Upper lobe of left lung (tissue), 4 donors: ENCODE measurements at regions not wholly inside any gene's neighbourhood (a gene's known extent, or its start where the extent isn't known, plus 50 kb on each side); places are given as distances from the start of the nearest gene placed in this dataset.

Source experiments
- EP300 ChIP-seq, 4 donors: sonication (generic); formaldehyde crosslinking; IDR thresholded peaks; one replicate each; pipeline ENCODE4 v1.5.1; 2017; ENCODE audit warnings: antibody characterized with exemption in 4 of 4, control low read depth in 2 of 4
- POLR2A ChIP-seq, 4 donors: fragments of 450-650 bp; IDR thresholded peaks; one replicate each; pipeline ENCODE4 v1.5.1; 2016 to 2017; ENCODE audit warnings: antibody characterized with exemption in 4 of 4, mild to moderate bottlenecking in 2 of 4
- POLR2AphosphoS5 ChIP-seq, 2 donors: sonication (generic); formaldehyde crosslinking; IDR thresholded peaks; one replicate each; pipeline ENCODE4 v1.5.1; 2017; ENCODE audit warnings: antibody characterized with exemption in 2 of 2
- TF ChIP-seq, protein P1 (sequence below), 6 experiments: fragments of 450-650 bp in 4 of 6; fragments of 200-600 bp in 2 of 6; sonication (generic) in 2 of 6; IDR thresholded peaks; one replicate each; pipeline ENCODE4 v1.5.1; 2016 to 2019; ENCODE audit warnings: antibody characterized with exemption in 6 of 6

DNA sequence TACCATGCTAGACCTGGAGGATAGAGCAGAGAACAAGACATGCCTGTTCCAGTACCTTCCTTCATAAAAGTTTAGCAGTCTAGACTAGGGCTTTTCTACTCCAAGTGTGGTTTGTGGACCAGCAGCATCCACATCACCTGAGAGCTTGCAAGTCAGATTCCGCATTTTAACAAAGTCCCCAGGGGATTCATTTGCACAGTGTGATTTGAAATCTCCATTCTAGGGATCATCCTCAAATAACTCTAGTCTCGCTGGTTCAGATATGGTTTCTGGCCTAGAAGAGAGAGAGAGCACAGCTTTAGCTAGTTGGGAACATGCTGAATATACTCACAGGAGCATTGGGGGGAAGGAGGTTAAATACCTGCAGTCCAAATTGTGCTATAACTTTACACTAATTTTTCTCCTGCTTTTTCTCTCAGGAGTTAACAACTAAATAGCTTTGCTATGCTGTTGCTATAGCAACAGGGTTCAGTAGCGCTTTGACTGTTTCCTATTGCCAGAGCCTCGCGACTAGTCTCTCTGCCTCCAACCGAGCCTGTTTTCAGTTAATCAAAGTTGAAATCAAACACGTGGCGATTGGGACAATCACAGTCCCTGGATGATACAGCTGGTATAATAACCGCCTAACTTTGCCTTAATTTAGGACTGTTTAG, 64.0 kb upstream of the RASGRF1 start:
- TF ChIP-seq, protein P1, sequence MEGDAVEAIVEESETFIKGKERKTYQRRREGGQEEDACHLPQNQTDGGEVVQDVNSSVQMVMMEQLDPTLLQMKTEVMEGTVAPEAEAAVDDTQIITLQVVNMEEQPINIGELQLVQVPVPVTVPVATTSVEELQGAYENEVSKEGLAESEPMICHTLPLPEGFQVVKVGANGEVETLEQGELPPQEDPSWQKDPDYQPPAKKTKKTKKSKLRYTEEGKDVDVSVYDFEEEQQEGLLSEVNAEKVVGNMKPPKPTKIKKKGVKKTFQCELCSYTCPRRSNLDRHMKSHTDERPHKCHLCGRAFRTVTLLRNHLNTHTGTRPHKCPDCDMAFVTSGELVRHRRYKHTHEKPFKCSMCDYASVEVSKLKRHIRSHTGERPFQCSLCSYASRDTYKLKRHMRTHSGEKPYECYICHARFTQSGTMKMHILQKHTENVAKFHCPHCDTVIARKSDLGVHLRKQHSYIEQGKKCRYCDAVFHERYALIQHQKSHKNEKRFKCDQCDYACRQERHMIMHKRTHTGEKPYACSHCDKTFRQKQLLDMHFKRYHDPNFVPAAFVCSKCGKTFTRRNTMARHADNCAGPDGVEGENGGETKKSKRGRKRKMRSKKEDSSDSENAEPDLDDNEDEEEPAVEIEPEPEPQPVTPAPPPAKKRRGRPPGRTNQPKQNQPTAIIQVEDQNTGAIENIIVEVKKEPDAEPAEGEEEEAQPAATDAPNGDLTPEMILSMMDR (IDR thresholded peaks at IDR 0.05), result no peak
- TF ChIP-seq EP300 (IDR thresholded peaks at IDR 0.05) (no peak), POLR2AphosphoS5 (IDR thresholded peaks at IDR 0.05) (no peak), POLR2A (IDR thresholded peaks at IDR 0.05) (no peak)
